GM23338 (cell line): ENCODE measurements at regions not wholly inside any gene's neighbourhood (a gene's known extent, or its start where the extent isn't known, plus 50 kb on each side); places are given as distances from the start of the nearest gene placed in this dataset.

Experiments
- ATAC-seq: fragments of 200-7000 bp; cut with Tn5 transposase; 3 replicates; pipeline ENCODE4 v1.9.1; 2020
- DNase-seq: peaks from one replicate; pipeline ENCODE4 v3.0.0-alpha.2; 2015; ENCODE audit warnings: low spot score
- H2AFZ ChIP-seq: fragments of 200-600 bp; sonication (generic); 2 replicates; pipeline ENCODE4 v1.8.0; 2016; ENCODE audit warnings: antibody characterized with exemption, mild to moderate bottlenecking, moderate library complexity
- H3F3A ChIP-seq: fragments of 200-600 bp; sonication (generic); replicated peaks from 2 replicates; pipeline ENCODE4 v1.8.0; 2017; ENCODE audit warnings: antibody characterized with exemption, mixed run types, low read depth
- H3K27ac ChIP-seq: fragments of 200-600 bp; sonication (generic); 2 replicates; pipeline ENCODE4 v1.6.1; 2016; ENCODE audit warnings: low read depth
- H3K27me3 ChIP-seq: fragments of 200-600 bp; sonication (generic); 2 replicates; pipeline ENCODE4 v1.8.0; 2016; ENCODE audit warnings: mild to moderate bottlenecking, mixed run types, moderate library complexity; ENCODE audit not compliant: insufficient read depth
- H3K36me3 ChIP-seq: fragments of 200-600 bp; sonication (generic); 2 replicates; pipeline ENCODE4 v1.8.0; 2016; ENCODE audit warnings: mild to moderate bottlenecking; ENCODE audit not compliant: insufficient read depth
- H3K4me1 ChIP-seq: fragments of 200-600 bp; sonication (generic); 2 replicates; pipeline ENCODE4 v1.8.0; 2016; ENCODE audit warnings: mild to moderate bottlenecking, moderate library complexity; ENCODE audit not compliant: insufficient read depth
- H3K4me2 ChIP-seq: fragments of 200-600 bp; sonication (generic); 2 replicates; pipeline ENCODE4 v1.7.1; 2017; ENCODE audit warnings: mixed run types
- H3K4me3 ChIP-seq: fragments of 200-600 bp; sonication (generic); 2 replicates; pipeline ENCODE4 v1.6.1; 2016; ENCODE audit warnings: mixed run types
- H3K79me2 ChIP-seq: fragments of 200-600 bp; sonication (generic); replicated peaks from 2 replicates; pipeline ENCODE4 v1.8.0; 2017; ENCODE audit warnings: mild to moderate bottlenecking; ENCODE audit not compliant: insufficient read depth
- H3K9me2 ChIP-seq: fragments of 200-600 bp; sonication (generic); 2 replicates; pipeline ENCODE4 v1.8.0; 2017; ENCODE audit not compliant: insufficient read depth
- H4K20me1 ChIP-seq: fragments of 200-600 bp; sonication (generic); replicated peaks from 2 replicates; pipeline ENCODE4 v1.8.0; 2017; ENCODE audit warnings: mild to moderate bottlenecking; ENCODE audit not compliant: insufficient read depth
- H3K27ac Mint-ChIP-seq: 2 replicates; pipeline ENCODE4 v1.8.0; 2020; ENCODE audit warnings: inconsistent platforms, mild to moderate bottlenecking, moderate library complexity, mixed read lengths
- H3K27me3 Mint-ChIP-seq: 3 replicates; pipeline ENCODE4 v1.8.0; 2022; ENCODE audit warnings: low read depth, mild to moderate bottlenecking, moderate library complexity, mixed read lengths, inconsistent platforms; ENCODE audit not compliant: insufficient read depth, poor library complexity
- H3K36me3 Mint-ChIP-seq: 3 replicates; pipeline ENCODE4 v1.8.0; 2021; ENCODE audit warnings: low read depth, mild to moderate bottlenecking, inconsistent platforms, moderate library complexity, mixed read lengths
- H3K4me1 Mint-ChIP-seq: 3 replicates; pipeline ENCODE4 v1.8.0; 2020; ENCODE audit warnings: mild to moderate bottlenecking, inconsistent platforms, mixed read lengths
- H3K4me3 Mint-ChIP-seq: 3 replicates; pipeline ENCODE4 v1.8.0; 2021; ENCODE audit warnings: moderate library complexity, mild to moderate bottlenecking, inconsistent platforms, mixed read lengths
- H3K9me3 Mint-ChIP-seq: 3 replicates; pipeline ENCODE4 v1.8.0; 2020; ENCODE audit warnings: moderate library complexity, mild to moderate bottlenecking, inconsistent platforms, mixed read lengths
- CREB1 ChIP-seq: fragments of 250-450 bp; sonication (Bioruptor Pico); IDR thresholded peaks from 2 replicates; pipeline ENCODE4 v1.5.0; 2020; ENCODE audit warnings: low read depth, mild to moderate bottlenecking, moderate library complexity
- EZH2 ChIP-seq: fragments of 200-600 bp; sonication (generic); IDR thresholded peaks from one replicate; pipeline ENCODE4 v1.8.0; 2017; ENCODE audit warnings: antibody characterized with exemption, mild to moderate bottlenecking, low read depth; ENCODE audit not compliant: unreplicated experiment
- EZH2phosphoT487 ChIP-seq: fragments of 200-600 bp; sonication (generic); IDR thresholded peaks from one replicate; pipeline ENCODE4 v1.8.1; 2018; ENCODE audit warnings: antibody characterized with exemption; ENCODE audit not compliant: unreplicated experiment
- NANOG ChIP-seq: IDR thresholded peaks from 2 replicates; pipeline ENCODE4 v1.6.1; 2016; ENCODE audit warnings: antibody characterized with exemption, borderline replicate concordance
- POLR2AphosphoS5 ChIP-seq: IDR thresholded peaks from 2 replicates; pipeline ENCODE4 v1.6.1; 2016; ENCODE audit warnings: antibody characterized with exemption, low read depth
- STAT1 ChIP-seq: IDR thresholded peaks from one replicate; pipeline ENCODE4 v1.6.1; 2016; ENCODE audit warnings: antibody characterized with exemption; ENCODE audit not compliant: unreplicated experiment
- ZNF114 ChIP-seq: fragments of 250-450 bp; sonication (Bioruptor Pico); IDR thresholded peaks from 2 replicates; pipeline ENCODE4 v1.5.0; 2020; ENCODE audit warnings: mild to moderate bottlenecking, moderate library complexity
- ZNF331 ChIP-seq: fragments of 250-450 bp; sonication (Bioruptor Pico); IDR thresholded peaks from 2 replicates; pipeline ENCODE4 v1.5.0; 2020; ENCODE audit warnings: low read depth, mild to moderate bottlenecking, moderate library complexity
- TF ChIP-seq, protein P1 (sequence below): IDR thresholded peaks from 2 replicates; pipeline ENCODE4 v1.6.1; 2016; ENCODE audit warnings: antibody characterized with exemption
- TF ChIP-seq, protein P2 (sequence below): IDR thresholded peaks from one replicate; pipeline ENCODE4 v1.6.1; 2018; ENCODE audit warnings: antibody characterized with exemption; ENCODE audit not compliant: unreplicated experiment
- TF ChIP-seq, protein P3 (sequence below): fragments of 250-450 bp; sonication (Bioruptor Pico); IDR thresholded peaks from 2 replicates; pipeline ENCODE4 v1.5.0; 2020; ENCODE audit warnings: mild to moderate bottlenecking, moderate library complexity

DNA sequence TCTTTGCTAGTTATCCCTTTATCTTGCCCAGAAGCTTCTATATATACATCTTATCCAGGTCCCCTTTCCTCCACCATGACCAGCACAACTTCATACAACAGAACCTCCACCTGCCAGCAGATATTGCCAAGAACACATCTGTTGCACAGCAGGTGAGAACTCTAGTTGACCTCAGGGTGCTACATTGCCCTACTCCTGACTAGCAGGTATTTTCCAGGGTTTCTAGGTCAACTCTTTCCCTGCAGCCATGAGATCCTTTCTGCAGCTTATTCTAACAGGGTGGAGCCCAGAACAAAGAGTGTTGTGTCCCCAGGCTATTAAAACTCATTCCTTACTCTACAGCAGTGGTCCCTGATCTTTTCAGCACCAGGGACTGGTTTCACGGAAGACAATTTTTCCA lies 319.5 kb downstream of the PRDM2 start:
- Histone ChIP-seq H3K79me2 (no peaks in the 10 kb centered on the region), H3K4me2 (no peak overlapping the region), H2AFZ (no peak overlapping the region), H3K4me3 (no peak overlapping the region), H3K36me3 (no peaks in the 10 kb centered on the region), H3K27me3 (no peaks in the 10 kb centered on the region), H3K9me2 (0 out of 2 replicates have a peak, but pooled peaks cover 3% of the 10 kb centered on the region), H3F3A (no peaks in the 10 kb centered on the region), H3K4me1 (peaks cover 17% of the 10 kb centered on the region), H4K20me1 (no peaks in the 10 kb centered on the region), H3K27ac (no peak overlapping the region)
- TF ChIP-seq, protein P1, sequence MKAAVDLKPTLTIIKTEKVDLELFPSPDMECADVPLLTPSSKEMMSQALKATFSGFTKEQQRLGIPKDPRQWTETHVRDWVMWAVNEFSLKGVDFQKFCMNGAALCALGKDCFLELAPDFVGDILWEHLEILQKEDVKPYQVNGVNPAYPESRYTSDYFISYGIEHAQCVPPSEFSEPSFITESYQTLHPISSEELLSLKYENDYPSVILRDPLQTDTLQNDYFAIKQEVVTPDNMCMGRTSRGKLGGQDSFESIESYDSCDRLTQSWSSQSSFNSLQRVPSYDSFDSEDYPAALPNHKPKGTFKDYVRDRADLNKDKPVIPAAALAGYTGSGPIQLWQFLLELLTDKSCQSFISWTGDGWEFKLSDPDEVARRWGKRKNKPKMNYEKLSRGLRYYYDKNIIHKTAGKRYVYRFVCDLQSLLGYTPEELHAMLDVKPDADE: no peak
- TF ChIP-seq EZH2 (no peak), STAT1 (no peak), NANOG (no peak), POLR2AphosphoS5 (no peak), ZNF331 (no peak), EZH2phosphoT487 (no peak), CREB1 (CRISPR knock-in tag) (no peak)
- TF ChIP-seq, protein P2, sequence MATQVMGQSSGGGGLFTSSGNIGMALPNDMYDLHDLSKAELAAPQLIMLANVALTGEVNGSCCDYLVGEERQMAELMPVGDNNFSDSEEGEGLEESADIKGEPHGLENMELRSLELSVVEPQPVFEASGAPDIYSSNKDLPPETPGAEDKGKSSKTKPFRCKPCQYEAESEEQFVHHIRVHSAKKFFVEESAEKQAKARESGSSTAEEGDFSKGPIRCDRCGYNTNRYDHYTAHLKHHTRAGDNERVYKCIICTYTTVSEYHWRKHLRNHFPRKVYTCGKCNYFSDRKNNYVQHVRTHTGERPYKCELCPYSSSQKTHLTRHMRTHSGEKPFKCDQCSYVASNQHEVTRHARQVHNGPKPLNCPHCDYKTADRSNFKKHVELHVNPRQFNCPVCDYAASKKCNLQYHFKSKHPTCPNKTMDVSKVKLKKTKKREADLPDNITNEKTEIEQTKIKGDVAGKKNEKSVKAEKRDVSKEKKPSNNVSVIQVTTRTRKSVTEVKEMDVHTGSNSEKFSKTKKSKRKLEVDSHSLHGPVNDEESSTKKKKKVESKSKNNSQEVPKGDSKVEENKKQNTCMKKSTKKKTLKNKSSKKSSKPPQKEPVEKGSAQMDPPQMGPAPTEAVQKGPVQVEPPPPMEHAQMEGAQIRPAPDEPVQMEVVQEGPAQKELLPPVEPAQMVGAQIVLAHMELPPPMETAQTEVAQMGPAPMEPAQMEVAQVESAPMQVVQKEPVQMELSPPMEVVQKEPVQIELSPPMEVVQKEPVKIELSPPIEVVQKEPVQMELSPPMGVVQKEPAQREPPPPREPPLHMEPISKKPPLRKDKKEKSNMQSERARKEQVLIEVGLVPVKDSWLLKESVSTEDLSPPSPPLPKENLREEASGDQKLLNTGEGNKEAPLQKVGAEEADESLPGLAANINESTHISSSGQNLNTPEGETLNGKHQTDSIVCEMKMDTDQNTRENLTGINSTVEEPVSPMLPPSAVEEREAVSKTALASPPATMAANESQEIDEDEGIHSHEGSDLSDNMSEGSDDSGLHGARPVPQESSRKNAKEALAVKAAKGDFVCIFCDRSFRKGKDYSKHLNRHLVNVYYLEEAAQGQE: no peak
- H3K4me3 Mint-ChIP-seq: no peak overlapping the region
- no peak overlapping the region for H3K27ac Mint-ChIP-seq
- DNase-seq (no peak), ATAC-seq (no peak)
- H3K9me3 Mint-ChIP-seq: peaks cover 14% of the 10 kb centered on the region; the same call in 1 of the 3 replicates
- no peaks in the 10 kb centered on the region; the same call in none of the 3 replicates for H3K36me3 Mint-ChIP-seq
- peaks cover 15% of the 10 kb centered on the region; the same call in 2 of the 3 replicates for H3K4me1 Mint-ChIP-seq
- no peaks in the 10 kb centered on the region for H3K27me3 Mint-ChIP-seq

DNA sequence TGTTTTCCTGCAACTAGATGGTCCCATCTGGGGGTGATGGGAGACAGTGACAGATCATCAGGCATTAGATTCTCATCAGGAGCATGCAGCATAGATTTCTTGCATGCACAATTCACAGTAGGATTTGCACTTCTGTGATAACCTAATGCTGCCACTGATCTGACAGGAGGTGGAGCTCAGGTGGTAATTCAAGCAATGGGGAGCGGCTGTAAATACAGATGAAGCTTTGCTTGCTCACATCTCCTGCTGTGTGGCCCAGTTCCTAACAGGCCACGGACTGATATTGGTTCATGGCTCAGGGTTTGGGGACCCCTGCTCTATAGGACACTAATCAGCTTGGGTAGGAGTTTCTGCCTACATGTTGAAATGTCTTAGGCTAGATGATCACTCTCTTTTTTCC lies 320.0 kb downstream of the PRDM2 start:
- peaks cover 17% of the 10 kb centered on the region for H3K4me1 ChIP-seq
- H3K9me3 Mint-ChIP-seq: peaks cover 14% of the 10 kb centered on the region; the same call in 1 of the 3 replicates
- H3F3A ChIP-seq: no peaks in the 10 kb centered on the region
- no peaks in the 10 kb centered on the region; the same call in none of the 3 replicates for H3K36me3 Mint-ChIP-seq
- H3K79me2 ChIP-seq: no peaks in the 10 kb centered on the region
- no peak overlapping the region for H3K27ac ChIP-seq
- no peaks in the 10 kb centered on the region for H3K27me3 ChIP-seq
- no peak for ATAC-seq
- H4K20me1 ChIP-seq: no peaks in the 10 kb centered on the region
- no peak overlapping the region for H3K4me3 Mint-ChIP-seq
- peaks cover 3% of the 10 kb centered on the region; the same call in 1 of the 2 replicates for H3K9me2 ChIP-seq
- no peak overlapping the region for H2AFZ ChIP-seq
- no peak for DNase-seq
- no peaks in the 10 kb centered on the region for H3K27me3 Mint-ChIP-seq
- no peak overlapping the region for H3K27ac Mint-ChIP-seq
- H3K4me2 ChIP-seq: no peak overlapping the region
- H3K4me3 ChIP-seq: no peak overlapping the region
- H3K36me3 ChIP-seq: no peaks in the 10 kb centered on the region
- peaks cover 15% of the 10 kb centered on the region; the same call in 2 of the 3 replicates for H3K4me1 Mint-ChIP-seq
- TF ChIP-seq, protein P3, sequence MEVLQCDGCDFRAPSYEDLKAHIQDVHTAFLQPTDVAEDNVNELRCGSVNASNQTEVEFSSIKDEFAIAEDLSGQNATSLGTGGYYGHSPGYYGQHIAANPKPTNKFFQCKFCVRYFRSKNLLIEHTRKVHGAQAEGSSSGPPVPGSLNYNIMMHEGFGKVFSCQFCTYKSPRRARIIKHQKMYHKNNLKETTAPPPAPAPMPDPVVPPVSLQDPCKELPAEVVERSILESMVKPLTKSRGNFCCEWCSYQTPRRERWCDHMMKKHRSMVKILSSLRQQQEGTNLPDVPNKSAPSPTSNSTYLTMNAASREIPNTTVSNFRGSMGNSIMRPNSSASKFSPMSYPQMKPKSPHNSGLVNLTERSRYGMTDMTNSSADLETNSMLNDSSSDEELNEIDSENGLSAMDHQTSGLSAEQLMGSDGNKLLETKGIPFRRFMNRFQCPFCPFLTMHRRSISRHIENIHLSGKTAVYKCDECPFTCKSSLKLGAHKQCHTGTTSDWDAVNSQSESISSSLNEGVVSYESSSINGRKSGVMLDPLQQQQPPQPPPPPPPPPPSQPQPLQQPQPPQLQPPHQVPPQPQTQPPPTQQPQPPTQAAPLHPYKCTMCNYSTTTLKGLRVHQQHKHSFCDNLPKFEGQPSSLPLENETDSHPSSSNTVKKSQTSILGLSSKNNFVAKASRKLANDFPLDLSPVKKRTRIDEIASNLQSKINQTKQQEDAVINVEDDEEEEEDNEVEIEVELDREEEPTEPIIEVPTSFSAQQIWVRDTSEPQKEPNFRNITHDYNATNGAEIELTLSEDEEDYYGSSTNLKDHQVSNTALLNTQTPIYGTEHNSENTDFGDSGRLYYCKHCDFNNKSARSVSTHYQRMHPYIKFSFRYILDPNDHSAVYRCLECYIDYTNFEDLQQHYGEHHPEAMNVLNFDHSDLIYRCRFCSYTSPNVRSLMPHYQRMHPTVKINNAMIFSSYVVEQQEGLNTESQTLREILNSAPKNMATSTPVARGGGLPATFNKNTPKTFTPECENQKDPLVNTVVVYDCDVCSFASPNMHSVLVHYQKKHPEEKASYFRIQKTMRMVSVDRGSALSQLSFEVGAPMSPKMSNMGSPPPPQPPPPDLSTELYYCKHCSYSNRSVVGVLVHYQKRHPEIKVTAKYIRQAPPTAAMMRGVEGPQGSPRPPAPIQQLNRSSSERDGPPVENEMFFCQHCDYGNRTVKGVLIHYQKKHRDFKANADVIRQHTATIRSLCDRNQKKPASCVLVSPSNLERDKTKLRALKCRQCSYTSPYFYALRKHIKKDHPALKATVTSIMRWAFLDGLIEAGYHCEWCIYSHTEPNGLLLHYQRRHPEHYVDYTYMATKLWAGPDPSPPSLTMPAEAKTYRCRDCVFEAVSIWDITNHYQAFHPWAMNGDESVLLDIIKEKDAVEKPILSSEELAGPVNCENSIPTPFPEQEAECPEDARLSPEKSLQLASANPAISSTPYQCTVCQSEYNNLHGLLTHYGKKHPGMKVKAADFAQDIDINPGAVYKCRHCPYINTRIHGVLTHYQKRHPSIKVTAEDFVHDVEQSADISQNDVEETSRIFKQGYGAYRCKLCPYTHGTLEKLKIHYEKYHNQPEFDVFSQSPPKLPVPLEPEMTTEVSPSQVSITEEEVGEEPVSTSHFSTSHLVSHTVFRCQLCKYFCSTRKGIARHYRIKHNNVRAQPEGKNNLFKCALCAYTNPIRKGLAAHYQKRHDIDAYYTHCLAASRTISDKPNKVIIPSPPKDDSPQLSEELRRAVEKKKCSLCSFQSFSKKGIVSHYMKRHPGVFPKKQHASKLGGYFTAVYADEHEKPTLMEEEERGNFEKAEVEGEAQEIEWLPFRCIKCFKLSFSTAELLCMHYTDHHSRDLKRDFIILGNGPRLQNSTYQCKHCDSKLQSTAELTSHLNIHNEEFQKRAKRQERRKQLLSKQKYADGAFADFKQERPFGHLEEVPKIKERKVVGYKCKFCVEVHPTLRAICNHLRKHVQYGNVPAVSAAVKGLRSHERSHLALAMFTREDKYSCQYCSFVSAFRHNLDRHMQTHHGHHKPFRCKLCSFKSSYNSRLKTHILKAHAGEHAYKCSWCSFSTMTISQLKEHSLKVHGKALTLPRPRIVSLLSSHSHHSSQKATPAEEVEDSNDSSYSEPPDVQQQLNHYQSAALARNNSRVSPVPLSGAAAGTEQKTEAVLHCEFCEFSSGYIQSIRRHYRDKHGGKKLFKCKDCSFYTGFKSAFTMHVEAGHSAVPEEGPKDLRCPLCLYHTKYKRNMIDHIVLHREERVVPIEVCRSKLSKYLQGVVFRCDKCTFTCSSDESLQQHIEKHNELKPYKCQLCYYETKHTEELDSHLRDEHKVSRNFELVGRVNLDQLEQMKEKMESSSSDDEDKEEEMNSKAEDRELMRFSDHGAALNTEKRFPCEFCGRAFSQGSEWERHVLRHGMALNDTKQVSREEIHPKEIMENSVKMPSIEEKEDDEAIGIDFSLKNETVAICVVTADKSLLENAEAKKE (CRISPR knock-in tag): no peak
- TF ChIP-seq STAT1 (no peak), ZNF114 (CRISPR knock-in tag) (no peak)
- TF ChIP-seq, protein P1: no peak
